ENCODE measurements at regions not wholly inside any gene's neighbourhood (a gene's known extent, or its start where the extent isn't known, plus 50 kb on each side); places are given as distances from the start of the nearest gene placed in this dataset.
"Not testable (repeated sequence)": the region's sequence is repeated elsewhere in the genome, so short reads cannot be mapped to it uniquely, and the experiment has no call there.

- Histone ChIP-seq H3K4me1 (no peaks in the 10 kb centered on the region), H3K9me3 (no peaks in the 10 kb centered on the region), H3K36me3 (no peaks in the 10 kb centered on the region), H3K27me3 (no peaks in the 10 kb centered on the region), H3K27ac (no peak overlapping the region), H3K4me3 (no peak overlapping the region)
- TF ChIP-seq CTCF (IDR thresholded peaks at IDR 0.05): no peak
- no peak for TF ChIP-seq POLR2A (IDR thresholded peaks at IDR 0.05)
- no peak for ATAC-seq
- intact Hi-C loops (cut with DNase I): no loop called here
- WGBS (ENCODE audit: insufficient coverage, low coverage, low lambda C conversion rate, missing lambda C conversion rate): 44% methylated on average over 1 of the region's 1 CpG
- DNase-seq: no peak
These were observed 1541.0 kb downstream of the SLITRK5 start for GRCh38 chr13:89212186-89212585.

GRCh38 chr13:89214185-89214584, 1543.0 kb downstream of the SLITRK5 start:
- Histone ChIP-seq H3K9me3 (no peaks in the 10 kb centered on the region), H3K36me3 (no peaks in the 10 kb centered on the region), H3K4me3 (no peak overlapping the region), H3K27me3 (no peaks in the 10 kb centered on the region), H3K4me1 (no peaks in the 10 kb centered on the region), H3K27ac (no peak overlapping the region)
- no peak for ATAC-seq
- WGBS (ENCODE audit: insufficient coverage, low coverage, low lambda C conversion rate, missing lambda C conversion rate): 73% methylated on average over 1 of the region's 1 CpG
- intact Hi-C loops (cut with DNase I): no loop called here
- DNase-seq: no peak
- no peak for TF ChIP-seq POLR2A (IDR thresholded peaks at IDR 0.05)

- H3K36me3 ChIP-seq; H3K4me1 ChIP-seq; ATAC-seq; H3K9me3 ChIP-seq; H3K4me3 ChIP-seq; intact Hi-C loops (cut with DNase I); H3K27ac ChIP-seq; DNase-seq; H3K27me3 ChIP-seq: not testable (repeated sequence)
- 69% methylated on average over 11 of the region's 13 CpGs for WGBS (ENCODE audit: insufficient coverage, low coverage, low lambda C conversion rate, missing lambda C conversion rate)
These were observed 1544.1 kb downstream of the SLITRK5 start for GRCh38 chr13:89215319-89215718.

GRCh38 chr13:89217813-89218212, 1546.6 kb downstream of the SLITRK5 start:
- ATAC-seq (no peak), DNase-seq (no peak)
- Histone ChIP-seq H3K27ac (no peak overlapping the region), H3K4me3 (no peak overlapping the region), H3K9me3 (no peaks in the 10 kb centered on the region), H3K4me1 (no peaks in the 10 kb centered on the region), H3K27me3 (no peaks in the 10 kb centered on the region), H3K36me3 (no peaks in the 10 kb centered on the region)
- no peak for TF ChIP-seq POLR2A (IDR thresholded peaks at IDR 0.05)
- TF ChIP-seq CTCF (IDR thresholded peaks at IDR 0.05): no peak
- intact Hi-C loops (cut with DNase I): no loop called here

GRCh38 chr13:89221557-89222158, 1550.5 kb downstream of the SLITRK5 start:
- intact Hi-C loops (cut with DNase I): no loop called here
- TF ChIP-seq CTCF (IDR thresholded peaks at IDR 0.05) (no peak), POLR2A (IDR thresholded peaks at IDR 0.05) (no peak)
- Histone ChIP-seq H3K27me3 (no peaks in the 10 kb centered on the region), H3K36me3 (no peaks in the 10 kb centered on the region), H3K4me3 (no peak overlapping the region), H3K9me3 (no peaks in the 10 kb centered on the region), H3K27ac (no peak overlapping the region), H3K4me1 (no peaks in the 10 kb centered on the region)
- DNase-seq (no peak), ATAC-seq (no peak)
- WGBS (ENCODE audit: insufficient coverage, low coverage, low lambda C conversion rate, missing lambda C conversion rate): 45% methylated on average over 1 of the region's 1 CpG

GRCh38 chr13:89227356-89227755, 1556.2 kb downstream of the SLITRK5 start:
- Histone ChIP-seq H3K4me1 (no peaks in the 10 kb centered on the region), H3K9me3 (no peaks in the 10 kb centered on the region), H3K27ac (no peak overlapping the region), H3K36me3 (no peaks in the 10 kb centered on the region), H3K27me3 (no peaks in the 10 kb centered on the region), H3K4me3 (no peak overlapping the region)
- WGBS (ENCODE audit: insufficient coverage, low coverage, low lambda C conversion rate, missing lambda C conversion rate): 45% methylated on average over 4 of the region's 4 CpGs
- intact Hi-C loops (cut with DNase I): no loop called here
- ATAC-seq (no peak), DNase-seq (no peak)
- TF ChIP-seq POLR2A (IDR thresholded peaks at IDR 0.05) (no peak), CTCF (IDR thresholded peaks at IDR 0.05) (no peak)
